BJ (cell line): ENCODE measurements at regions not wholly inside any gene's neighbourhood (a gene's known extent, or its start where the extent isn't known, plus 50 kb on each side); places are given as distances from the start of the nearest gene placed in this dataset.

Source experiments
- CTCF ChIA-PET: fragments of 350-600 bp; formaldehyde crosslinking; extraction: SDS; loops from one replicate; lab custom pipeline; 2021; ENCODE audit warnings: antibody characterized with exemption, inconsistent platforms; lab: Yijun Ruan, JAX
- POLR2A ChIA-PET: fragments of 300-600 bp; sonication (Branson Sonifier 250); formaldehyde crosslinking; extraction: SDS; loops from one replicate; lab custom pipeline; 2021; ENCODE audit warnings: antibody characterized with exemption; lab: Charles Lee
- DNase-seq: peaks from one replicate; pipeline ENCODE4 v3.0.0-alpha.2; 2011; ENCODE audit warnings: low read depth
- H3K27me3 ChIP-seq: 2 replicates; pipeline ENCODE4 v1.6.0; 2011; ENCODE audit warnings: low read length; ENCODE audit not compliant: control insufficient read depth, insufficient read depth
- H3K36me3 ChIP-seq: 2 replicates; pipeline ENCODE4 v1.5.1; 2011; ENCODE audit warnings: low read length; ENCODE audit not compliant: control insufficient read depth, insufficient read depth
- H3K4me3 ChIP-seq: 2 replicates; pipeline ENCODE4 v1.5.1; 2011; ENCODE audit warnings: low read depth, mild to moderate bottlenecking, control low read depth, low read length
- CTCF ChIP-seq: IDR thresholded peaks from 2 replicates; pipeline ENCODE4 v1.5.1; 2011; ENCODE audit warnings: low read depth, mild to moderate bottlenecking, control low read depth, inconsistent platforms, low read length, moderate library complexity; ENCODE audit not compliant: insufficient read depth

GRCh38 chr4:45636175-45636574 is 487.7 kb downstream of the GABRG1 start:
- Histone ChIP-seq H3K36me3 (no peaks in the 10 kb centered on the region), H3K4me3 (no peak overlapping the region), H3K27me3 (no peaks in the 10 kb centered on the region)
- CTCF ChIA-PET, result no interaction called here
- DNase-seq, result no peak
- POLR2A ChIA-PET, result no interaction called here
- no peak for TF ChIP-seq CTCF

- no peak for TF ChIP-seq CTCF
- DNase-seq, result no peak
- CTCF ChIA-PET, result no interaction called here
- no peak overlapping the region for H3K4me3 ChIP-seq
- H3K36me3 ChIP-seq, result no peaks in the 10 kb centered on the region
- POLR2A ChIA-PET, result no interaction called here
- H3K27me3 ChIP-seq, result no peaks in the 10 kb centered on the region
Observed at GRCh38 chr4:45629717-45630116, 494.1 kb downstream of the GABRG1 start.

GRCh38 chr4:45621971-45622370 is 501.9 kb downstream of the GABRG1 start:
- Histone ChIP-seq H3K36me3 (no peaks in the 10 kb centered on the region), H3K4me3 (no peak overlapping the region), H3K27me3 (no peaks in the 10 kb centered on the region)
- no peak for TF ChIP-seq CTCF
- CTCF ChIA-PET, result no interaction called here
- POLR2A ChIA-PET, result no interaction called here
- no peak for DNase-seq

- no peak for DNase-seq
- ChIA-PET CTCF (no interaction called here), POLR2A (no interaction called here)
- Histone ChIP-seq H3K36me3 (no peaks in the 10 kb centered on the region), H3K27me3 (no peaks in the 10 kb centered on the region), H3K4me3 (no peak overlapping the region)
- no peak for TF ChIP-seq CTCF
Observed at GRCh38 chr4:45620808-45621207, 503.0 kb downstream of the GABRG1 start.

GRCh38 chr4:45596379-45597101 is 527.3 kb downstream of the GABRG1 start:
- POLR2A ChIA-PET, result no interaction called here
- H3K36me3 ChIP-seq, result no peaks in the 10 kb centered on the region
- DNase-seq, result no peak
- no peak for TF ChIP-seq CTCF
- H3K27me3 ChIP-seq, result no peaks in the 10 kb centered on the region
- no peak overlapping the region for H3K4me3 ChIP-seq
- CTCF ChIA-PET, result no interaction called here
